ENCODE measurements at regions not wholly inside any gene's neighbourhood (a gene's known extent, or its start where the extent isn't known, plus 50 kb on each side); places are given as distances from the start of the nearest gene placed in this dataset.
"Not testable (repeated sequence)": the region's sequence is repeated elsewhere in the genome, so short reads cannot be mapped to it uniquely, and the experiment has no call there.

DNA sequence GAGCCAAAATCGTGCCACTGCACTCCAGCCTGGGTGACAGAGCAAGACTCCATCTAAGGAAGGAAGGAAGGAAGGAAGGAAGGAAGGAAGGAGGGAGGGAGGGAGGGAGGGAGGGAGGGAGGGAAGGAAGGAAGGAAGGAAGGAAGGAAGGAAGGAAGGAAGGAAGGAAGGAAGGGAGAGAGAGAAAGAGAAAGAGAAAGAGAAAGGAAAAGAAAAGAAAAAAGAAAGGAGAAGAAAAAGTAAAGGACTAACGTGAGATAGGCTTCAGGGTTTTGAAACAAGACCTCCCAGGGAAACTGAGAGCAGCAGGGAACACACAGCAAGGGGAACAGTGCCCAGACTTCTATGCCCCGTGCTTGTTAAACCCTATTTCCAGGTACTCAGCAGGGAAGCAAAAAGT is 278.7 kb downstream of the C16orf95 start:
- not testable (repeated sequence) for DNase-seq

DNA sequence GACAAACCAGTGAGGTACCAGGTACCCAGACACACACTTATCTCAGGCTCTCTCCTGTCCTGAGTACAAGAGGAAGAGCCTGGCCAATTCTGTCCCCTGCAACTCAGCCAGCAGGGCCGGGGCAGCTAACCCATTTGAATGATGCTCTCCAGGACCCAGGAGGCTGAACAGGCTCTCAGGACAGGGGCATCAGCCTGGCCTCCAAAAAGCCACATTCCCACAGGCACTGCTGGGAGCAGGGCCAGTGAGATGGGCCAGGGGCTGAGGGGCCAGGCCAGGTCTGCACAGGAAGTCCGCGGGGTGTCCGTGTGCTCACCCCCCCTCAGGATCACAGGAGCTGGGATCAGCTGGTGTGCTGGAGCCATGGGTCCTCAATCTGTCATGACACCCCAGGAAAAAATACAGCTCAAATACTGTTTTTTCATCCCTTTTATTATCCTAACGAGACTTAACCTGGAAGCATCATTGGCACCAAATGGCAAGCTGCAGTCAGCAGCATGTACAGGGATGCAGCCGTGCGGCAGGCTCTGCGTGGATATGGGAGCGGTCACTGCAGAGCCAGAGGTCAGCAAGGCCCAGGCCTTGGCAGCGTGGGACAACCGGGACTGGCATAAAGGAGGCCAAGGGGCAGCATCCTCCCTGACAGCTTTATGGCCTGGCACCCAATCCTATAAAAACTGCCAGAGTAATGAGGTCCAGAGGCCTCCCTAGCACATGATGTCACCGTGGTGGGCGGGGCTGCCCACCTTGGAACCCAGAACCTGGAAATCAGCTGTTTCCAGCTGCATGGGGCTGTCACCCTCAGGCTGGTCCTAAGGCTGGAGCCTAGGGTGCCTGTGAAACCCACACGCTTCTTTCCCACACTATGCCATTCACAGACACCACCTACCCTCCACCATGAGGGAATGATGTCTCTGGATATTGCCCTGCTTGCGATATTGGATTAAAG is 276.7 kb downstream of the C16orf95 start:
- DNase-seq, result no peak

DNA sequence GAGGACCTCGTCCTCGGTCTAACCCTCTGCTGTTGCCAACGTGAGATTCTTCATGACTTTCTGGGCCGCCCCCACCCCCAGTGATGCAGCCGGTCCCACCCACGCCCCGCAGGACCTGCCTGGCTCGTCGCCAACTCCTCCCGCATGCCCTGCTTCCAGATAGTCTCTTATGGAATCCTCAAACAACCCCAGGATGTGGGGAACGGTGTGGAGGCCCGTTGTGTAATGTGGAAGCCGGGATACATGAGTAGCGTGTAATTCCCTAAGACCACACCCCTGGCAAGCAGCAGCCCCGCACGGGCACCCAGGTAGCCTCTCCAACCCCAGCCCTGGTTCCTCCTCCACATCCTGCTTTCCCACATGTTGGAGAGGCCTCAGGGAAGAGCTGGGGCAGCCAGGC is 275.9 kb downstream of the C16orf95 start:
- no peak for DNase-seq

DNA sequence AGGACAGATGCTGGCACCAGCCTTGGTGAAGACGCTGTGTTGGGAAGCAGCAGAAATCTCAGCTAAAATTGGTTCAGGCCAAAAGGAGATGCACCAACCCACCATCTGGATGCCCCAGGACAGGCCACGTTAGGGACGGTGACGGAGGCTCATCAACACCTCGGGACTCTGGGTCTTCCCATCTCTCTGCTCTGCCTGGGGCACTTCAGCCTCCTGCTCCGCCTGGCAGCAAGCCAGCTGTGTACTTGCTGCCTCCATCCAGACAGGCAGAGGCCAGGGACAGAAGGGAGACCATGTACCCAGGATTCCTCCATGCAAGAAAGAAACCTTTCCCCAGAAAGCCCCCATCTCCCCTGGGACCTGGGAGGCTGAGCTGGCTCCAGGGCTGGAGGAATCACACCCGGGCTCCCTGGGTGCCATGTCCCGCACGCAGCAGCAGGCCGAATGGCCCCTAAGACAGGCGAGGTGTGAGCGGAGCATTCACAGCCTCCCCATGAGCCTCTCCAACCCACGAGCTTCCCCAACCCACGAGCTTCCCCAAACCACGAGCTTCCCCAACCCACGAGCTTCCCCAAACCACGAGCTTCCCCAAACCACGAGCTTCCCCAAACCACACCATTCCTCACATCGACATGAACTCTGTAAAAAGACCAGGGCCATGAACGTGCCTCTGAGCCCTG is 274.5 kb downstream of the C16orf95 start:
- DNase-seq, result no peak

DNA sequence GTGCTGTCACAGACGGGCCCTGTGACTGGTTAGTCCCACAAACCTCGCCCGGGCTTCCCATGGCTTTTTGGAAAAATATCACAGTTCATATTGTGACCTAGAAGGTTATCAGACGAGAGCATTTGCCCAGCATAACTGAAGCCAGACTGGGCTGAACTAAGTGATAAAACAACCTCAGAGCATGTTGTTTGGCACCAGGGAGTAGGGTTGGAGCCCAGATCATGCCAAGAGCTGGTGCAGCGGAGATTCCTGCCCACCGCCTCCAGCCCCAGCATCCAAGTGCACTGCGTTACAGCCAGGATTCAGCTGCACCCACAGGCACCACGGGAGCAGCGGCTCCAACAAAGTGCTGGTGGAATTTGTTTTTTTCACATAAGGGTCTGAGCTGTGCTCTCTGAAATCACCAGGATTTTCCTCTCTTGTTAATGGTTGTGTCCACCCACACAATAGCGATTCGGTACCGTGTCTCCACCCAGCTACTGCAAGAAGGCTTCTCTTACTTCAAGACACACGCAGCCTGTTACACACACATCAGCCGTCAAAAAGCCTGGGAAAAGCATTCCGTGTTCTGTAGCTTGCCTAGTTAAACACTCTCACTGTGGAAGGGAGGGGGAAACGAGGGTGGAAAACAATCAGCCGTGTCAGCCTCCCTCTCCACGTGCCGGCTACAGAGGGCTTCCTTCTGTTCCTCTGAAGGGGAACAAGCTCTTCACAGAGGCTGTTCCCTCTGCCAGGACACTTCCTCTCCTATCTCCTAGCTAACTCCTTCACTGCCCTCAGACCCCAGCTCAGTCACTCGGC is 273.8 kb downstream of the C16orf95 start:
- DNase-seq, result peak; percentile 63

DNA sequence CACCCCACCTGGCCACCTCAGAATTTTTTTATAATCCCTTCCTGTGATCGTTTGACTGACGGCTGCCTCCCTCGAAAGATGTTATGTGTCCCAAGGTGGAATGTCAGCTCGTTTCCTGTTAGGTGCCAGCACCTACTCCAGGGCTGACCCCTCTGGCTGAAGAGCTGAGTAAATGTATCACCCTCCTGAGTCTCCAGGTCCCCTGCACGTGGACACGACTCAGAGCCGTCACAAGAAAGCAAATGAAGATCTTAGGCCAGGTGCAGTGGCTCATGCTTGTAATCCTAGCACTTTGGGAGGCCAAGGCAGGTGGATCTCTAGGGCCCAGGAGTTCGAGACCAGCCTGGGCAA is 273.2 kb downstream of the C16orf95 start:
- DNase-seq, result no peak

DNA sequence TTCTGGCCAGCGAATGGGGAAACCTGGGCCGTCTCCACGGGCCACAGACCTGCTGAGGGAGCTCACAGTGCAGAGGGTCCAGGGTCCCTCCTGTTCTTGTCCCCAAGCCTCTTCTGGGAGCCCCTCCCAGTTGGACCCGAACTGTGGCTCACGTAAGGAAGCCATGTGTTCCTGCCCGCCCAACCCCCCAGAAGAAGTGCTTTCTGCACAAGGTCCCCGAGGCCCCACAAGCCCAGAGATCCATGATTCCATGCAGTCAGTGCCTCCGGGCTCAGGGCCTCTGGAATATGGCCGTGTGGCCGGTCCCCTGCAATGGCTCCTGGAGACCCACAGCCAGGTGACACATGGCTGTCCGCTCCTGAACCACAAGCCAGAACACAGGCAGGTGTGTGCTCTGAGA is 272.4 kb downstream of the C16orf95 start:
- no peak for DNase-seq

DNA sequence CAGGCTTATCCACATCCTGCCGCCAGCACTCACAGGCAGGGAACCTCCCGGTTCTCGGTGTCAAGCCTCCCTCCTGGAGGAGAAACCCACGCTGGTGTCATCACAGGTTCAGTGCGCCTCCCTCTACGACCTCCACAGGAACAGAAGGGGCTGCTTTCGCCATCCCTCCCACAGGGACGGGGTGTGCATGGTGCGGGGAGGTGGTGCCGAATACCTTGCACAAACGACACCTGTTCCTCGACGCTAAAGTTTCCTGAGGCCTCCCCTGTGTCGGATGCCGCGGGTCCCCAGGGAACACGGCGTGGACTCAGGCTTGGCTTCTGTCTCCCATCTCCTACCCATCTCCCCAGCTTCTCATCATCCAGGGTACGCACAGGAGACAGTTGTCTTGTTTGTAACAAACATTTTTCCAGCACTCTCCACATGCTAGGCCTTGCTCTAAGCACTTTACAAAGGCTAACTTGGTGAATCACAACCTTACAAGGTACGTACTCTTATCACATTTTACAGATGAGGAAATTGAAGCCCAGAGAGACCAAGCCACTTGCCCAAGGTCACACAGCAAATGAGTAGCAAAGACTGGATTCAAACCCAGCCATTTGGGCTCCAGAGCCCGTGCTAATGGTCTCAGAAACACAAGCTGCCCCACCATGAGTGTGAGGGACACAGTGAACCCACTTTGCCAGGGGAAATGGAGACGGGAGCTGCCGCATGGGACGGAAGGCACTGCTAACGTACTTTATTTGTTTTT is 271.6 kb downstream of the C16orf95 start:
- DNase-seq, result peak; percentile 31

DNA sequence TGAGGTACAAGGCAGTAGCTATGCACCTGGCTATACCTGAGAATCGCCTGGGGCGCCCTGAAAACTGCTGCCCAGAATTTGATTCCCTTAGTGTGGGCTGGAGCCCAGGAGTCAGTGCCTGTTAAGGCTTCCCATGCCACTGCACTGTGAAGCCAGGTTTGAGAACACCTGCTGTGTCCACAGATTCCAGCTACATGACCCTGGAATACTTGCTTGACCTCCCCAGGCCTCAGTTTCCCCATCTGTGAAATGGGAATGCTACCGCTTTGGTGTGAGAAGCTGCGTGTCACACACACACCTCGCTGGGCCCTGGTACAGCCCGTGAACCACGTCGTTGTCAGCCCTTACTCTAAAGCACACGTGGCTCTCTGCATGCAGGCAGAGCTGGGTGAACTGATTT is 271.0 kb downstream of the C16orf95 start:
- DNase-seq, result no peak

DNA sequence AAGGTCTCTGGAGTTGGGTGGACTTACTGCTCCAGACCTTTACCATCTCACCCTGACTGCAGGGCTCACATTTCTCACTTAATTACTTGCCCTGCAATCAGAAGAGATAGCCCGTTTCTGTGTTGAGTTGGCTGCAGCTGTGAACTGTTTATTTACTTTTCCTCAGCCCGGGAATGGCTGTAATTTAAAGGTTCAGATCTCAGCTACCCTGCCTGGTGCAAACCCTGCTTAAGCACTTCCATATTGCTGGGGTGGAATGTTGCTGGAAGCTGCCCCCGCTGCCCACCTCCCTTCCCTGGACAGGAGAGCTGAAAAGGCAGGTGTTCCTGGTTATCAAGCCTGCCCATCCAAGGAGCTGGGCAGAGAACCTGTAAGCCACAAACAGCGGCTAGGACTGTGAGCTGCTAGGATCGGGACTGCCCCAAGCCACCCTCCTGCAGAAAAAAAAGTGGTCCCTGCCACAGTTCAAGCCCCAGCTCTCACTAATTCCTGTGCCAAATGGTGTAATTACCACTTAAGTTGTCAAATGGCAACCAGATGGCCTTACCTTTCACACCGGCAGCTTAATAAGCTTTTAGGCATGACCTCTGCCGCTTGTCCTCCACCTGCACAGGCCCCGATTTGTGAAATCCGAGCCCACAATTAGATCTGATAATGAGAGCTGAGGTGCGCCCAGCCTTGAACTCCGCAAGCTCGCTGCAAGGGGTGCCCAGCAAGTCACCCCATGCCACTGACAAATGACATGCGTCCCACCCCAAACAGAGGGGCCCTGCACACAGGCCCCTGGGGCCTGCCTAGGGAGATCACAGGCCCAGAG is 269.8 kb downstream of the C16orf95 start:
- no peak for DNase-seq

DNA sequence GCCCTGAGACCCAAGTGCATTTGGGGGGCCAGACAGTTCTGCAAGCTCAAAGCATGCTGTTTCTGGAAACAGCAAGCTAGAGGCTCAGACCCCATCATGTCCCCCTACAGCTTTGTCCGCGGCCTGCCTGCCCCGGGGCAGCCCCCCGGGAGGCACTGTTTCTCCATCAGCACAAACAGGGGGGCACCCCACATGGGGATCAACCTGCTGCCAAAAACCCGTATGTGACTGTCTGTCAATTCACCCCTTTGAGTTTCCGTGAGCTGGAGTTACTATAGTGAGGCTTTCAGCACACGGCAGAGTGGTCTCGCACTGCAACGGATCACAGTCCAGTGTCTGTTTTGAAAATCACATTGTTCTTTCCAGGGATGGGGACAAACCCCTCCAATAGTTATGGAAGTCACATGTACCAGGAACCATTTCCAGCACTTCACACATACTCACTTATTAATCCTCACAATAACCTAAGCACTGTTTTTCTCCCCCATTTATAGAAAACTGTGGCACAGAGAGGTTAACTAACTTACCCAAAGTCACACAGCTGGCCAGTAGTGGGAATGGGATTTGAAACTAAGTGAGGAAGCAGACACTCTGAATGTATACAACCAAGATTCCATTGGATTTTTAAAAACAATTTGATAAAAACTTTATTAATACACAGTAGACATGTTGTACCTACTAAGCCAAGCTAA is 269.0 kb downstream of the C16orf95 start:
- DNase-seq, result peak; percentile 25

DNA sequence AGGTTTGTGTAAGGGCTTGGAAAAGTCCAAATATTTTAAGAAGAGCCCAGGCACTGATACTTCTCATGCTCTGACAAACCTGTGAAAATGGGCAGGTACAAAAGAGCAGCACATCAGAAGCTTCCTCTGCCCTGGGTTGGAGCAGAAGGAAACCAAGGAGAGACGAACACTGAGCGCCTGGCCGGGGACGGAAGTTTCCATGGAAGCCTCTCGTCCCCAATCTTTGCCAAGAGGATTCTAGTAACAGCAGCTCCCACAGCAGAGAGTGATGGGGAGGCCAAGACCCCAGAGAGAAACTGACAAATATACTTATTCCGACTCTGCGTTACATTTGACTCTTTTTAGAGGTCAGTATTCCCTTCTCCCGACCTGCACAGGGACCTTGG is 268.5 kb downstream of the C16orf95 start:
- DNase-seq, result no peak

DNA sequence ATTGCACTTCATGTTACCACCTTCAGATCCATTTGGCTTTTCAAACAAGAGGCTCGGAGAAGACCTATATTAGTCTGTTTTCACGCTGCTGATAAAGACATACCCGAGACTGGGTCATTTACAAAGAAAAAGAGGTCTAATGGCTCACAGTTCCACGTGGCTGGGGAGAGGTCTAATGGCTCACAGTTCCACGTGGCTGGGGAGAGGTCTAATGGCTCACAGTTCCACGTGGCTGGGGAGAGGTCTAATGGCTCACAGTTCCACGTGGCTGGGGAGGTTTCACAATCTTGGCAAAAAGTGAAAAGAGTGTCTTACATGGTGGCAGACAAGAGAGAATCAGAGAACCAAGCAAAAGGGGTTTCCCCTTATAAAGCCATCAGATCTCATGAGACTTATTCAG is 268.0 kb downstream of the C16orf95 start:
- not testable (repeated sequence) for DNase-seq

DNA sequence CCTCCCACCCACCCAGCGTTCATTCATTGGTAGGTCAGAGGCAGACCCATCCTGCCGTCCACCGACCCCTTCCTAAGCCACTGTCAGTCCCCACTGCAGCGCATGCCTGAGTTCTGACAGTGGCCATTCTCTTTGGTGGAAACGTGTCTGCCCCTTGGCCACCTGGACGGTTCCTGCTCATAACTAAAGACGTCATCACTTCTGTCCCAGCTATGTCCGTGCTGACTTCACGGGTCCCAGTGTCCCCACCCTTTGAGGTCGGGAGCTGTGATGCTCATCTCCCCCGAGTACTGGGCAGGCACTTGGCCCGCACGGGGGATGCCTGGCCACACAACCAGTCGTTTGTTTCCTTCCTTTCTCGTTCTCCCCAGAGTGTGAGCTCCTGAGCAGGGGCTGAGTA is 267.1 kb downstream of the C16orf95 start:
- no peak for DNase-seq

DNA sequence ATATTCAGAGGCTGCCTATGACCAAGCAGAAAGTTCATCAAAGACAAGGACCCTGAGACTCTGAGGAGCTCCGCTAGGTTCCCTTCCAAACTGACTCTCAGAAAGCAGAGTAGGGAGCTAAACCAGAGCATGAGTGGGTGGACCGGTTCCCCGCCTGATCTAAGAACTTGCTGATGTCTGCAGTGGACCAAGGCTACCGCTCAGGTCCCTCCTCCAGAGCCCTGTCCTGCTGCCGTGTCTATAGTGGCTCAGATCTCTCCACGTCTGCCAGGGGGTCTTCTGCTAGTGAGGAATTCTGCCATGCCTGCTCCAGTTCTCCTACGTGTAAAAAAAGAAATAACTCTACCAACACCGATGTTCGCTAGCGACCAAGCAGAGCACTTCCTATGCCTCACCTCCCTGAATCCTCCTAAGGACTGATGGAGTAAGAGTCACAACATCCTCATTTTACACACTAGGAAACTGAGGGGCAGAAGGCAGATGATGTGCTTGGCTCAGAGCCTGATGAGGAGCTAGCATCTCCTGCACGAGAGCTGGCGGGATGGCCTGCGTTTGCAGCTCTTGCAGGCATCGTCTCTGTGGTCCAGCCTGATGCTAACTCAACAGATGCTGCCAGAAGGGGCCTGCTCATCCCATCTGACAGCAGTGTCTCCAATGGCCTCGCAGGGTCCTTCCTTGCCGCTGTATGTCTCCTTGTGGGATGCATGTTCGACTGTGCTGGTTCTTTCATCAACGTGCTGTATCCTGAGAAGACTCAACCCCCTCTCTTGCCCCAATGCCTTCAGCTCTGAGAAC is 265.5 kb downstream of the C16orf95 start:
- DNase-seq, result no peak

DNA sequence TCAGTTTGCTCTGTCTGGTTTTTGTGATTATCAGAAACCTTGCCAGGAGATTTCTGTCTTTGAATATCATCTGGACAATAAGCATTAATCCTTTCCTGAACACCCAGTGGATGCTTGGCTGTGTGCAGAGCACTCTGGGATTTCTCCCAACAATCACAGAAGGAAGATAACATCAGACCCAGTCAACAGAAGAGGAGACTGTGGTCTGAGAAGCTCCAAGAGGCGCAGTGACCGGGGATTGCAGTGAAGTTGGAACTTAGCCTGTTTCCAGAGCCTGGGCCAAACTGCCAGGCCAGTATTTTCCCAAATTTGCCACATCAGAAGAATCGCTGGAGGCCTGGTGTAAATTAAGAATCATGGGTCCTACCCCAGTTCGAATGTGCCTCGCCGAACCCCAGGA is 264.7 kb downstream of the C16orf95 start:
- DNase-seq, result no peak

DNA sequence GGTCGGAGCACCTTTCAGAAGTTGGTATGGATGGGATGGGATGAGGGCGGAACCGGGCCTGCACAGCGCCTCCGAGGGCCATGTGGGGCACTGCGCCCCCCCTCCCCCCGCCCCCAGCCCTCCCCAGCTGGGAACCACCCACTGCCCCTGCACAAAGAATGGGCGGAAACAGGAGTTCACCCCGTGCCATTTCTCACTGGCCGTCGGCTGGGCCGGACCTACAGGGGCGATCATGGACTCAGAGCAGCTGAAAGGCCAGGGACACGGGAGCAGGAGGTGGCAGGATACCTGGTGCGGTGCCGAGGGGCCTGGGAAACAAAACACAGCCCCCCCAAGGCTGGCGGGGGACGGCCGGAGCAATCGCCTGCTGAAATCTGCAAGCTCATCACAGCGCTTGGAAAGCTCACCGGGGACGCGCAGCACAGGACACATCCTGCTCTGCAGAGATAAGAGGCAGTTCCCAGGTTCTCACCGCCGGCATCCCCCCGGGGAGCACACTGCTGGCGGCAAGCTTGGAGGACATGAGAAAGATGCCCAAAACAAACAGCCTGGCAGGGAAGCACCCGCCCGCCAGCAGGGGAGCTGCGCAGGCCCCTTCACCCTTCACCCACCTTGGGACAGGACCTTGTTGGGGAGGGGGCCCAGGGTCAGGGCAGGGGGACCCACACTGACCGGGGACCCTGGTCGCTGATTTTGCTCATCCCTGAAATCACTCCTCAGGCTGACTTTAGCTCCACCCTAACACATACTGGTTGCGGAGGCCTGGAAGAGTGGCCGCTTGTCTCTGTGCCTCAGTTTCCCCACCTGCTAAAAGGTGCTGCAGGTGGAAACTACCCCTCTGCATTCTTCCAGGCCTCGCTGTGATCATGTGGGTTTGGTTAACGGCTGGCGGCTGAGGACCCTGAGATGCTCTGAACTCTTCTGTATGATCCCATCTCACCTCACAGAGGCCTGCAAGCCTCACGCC is 263.9 kb downstream of the C16orf95 start:
- DNase-seq, result peak; percentile 23

DNA sequence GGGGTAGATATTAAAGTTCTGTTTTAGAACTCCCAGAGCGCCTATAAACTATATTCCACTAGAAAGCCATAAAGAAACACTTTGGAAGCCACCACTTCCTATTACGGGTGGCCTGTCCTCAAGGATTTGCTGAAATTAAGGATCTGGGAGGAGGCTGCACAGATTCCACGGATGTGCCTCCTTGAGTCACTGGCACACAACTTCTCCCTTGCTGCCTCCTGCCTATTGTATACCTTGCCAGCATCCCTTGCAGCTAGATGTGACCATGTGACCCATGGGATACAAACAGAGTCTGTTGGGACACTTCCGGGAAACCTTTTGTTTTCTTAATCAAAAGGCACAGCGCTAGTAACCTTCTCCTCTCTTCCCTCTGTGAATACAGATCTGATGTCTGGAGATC is 263.0 kb downstream of the C16orf95 start:
- no peak for DNase-seq

DNA sequence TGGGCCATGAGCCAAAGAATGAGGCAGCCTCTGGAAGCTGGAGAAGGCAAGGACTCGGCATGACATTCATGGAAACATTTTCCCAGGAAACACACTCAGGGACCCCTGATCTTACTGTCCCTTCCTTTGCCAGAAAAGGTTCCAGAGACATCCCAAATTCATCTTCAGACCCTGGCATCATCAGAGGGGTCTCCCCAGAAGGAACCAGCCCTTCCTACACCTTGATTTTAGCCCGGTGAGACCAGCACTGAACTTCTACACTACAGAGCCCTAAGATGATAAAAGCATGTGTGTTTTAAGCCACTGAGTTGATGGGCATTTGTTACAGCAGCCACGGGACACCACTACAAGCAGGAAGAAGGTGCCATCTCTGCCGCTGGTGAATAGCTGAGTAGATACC is 262.3 kb downstream of the C16orf95 start:
- DNase-seq, result no peak
